ENCODE measurements at regions not wholly inside any gene's neighbourhood (a gene's known extent, or its start where the extent isn't known, plus 50 kb on each side); places are given as distances from the start of the nearest gene placed in this dataset.

DNA sequence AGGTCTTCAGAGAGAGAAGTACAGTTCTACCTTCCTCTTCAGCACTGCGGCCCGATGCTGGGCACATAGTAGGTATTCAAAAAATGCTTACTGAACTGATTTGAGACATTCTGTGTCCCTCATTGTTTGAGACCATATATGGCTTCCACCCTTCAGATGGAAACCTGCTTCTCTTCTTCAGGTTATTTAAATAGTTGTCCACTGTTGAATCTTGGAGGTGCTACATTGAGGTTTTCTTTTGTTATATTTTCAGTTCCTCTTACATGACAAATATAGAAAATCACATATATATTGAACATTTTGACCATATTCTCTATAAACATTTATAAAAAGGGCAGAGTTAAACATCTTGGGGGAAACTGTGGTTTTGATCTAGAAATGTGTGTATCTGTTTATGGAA, 200.2 kb upstream of the LRRC3B start:
- Histone ChIP-seq H3K36me3 (replicated peaks in 1 of 2; ENCODE audit: control insufficient read depth in 1 of 2, insufficient read depth in 2 of 2, low read length in 1 of 2) (no peaks in the 10 kb centered on the region), H3F3A (replicated peaks; ENCODE audit: insufficient read depth) (no peaks in the 10 kb centered on the region), H3K27me3 (ENCODE audit: insufficient read depth) (no peaks in the 10 kb centered on the region), H2AFZ (ENCODE audit: low read depth) (no peak overlapping the region), H4K20me1 (ENCODE audit: insufficient read depth) (no peaks in the 10 kb centered on the region), H3K4me3 (ENCODE audit: low read depth in 2 of 2, low read length in 1 of 2) (no peak overlapping the region), H3K9me3 (no peaks in the 10 kb centered on the region; the same call in 1 of the 2 replicates), H3K79me2 (ENCODE audit: insufficient read depth) (no peaks in the 10 kb centered on the region), H3K9ac (no peak overlapping the region), H3K4me2 (no peak overlapping the region), H3K4me1 (ENCODE audit: control insufficient read depth in 1 of 2, insufficient read depth in 2 of 2, low read depth in 1 of 2, low read length in 1 of 2) (no peaks in the 10 kb centered on the region), H3K9me2 (no peaks in the 10 kb centered on the region), H3K27ac (ENCODE audit: low read depth in 2 of 2, low read length in 1 of 2) (no peak overlapping the region)
- no peak for DNase-seq
- WGBS (ENCODE audit: low lambda C conversion rate) = 42% methylated on average over 2 of the region's 2 CpGs
- ChIA-PET POLR2A (no interaction called here), CTCF (no interaction called here)
- TF ChIP-seq FOXM1 (IDR thresholded peaks at IDR 0.05; ENCODE audit: low read depth) (no peak), TEAD4 (IDR thresholded peaks at IDR 0.05; ENCODE audit: borderline replicate concordance, insufficient read depth) (no peak), USF1 (IDR thresholded peaks at IDR 0.05; ENCODE audit: borderline replicate concordance, low read depth) (no peak), GABPA (IDR thresholded peaks at IDR 0.05; ENCODE audit: low read depth) (no peak), RFX5 (IDR thresholded peaks at IDR 0.05; ENCODE audit: low read length) (no peak), IRF3 (IDR thresholded peaks at IDR 0.05; ENCODE audit: low read depth, low read length) (no peak), POLR2AphosphoS5 (IDR thresholded peaks at IDR 0.05; ENCODE audit: low read depth, low read length) (no peak), SIN3A (IDR thresholded peaks at IDR 0.05; ENCODE audit: borderline replicate concordance, low read depth, low read length) (no peak)
- TF ChIP-seq, protein P1, sequence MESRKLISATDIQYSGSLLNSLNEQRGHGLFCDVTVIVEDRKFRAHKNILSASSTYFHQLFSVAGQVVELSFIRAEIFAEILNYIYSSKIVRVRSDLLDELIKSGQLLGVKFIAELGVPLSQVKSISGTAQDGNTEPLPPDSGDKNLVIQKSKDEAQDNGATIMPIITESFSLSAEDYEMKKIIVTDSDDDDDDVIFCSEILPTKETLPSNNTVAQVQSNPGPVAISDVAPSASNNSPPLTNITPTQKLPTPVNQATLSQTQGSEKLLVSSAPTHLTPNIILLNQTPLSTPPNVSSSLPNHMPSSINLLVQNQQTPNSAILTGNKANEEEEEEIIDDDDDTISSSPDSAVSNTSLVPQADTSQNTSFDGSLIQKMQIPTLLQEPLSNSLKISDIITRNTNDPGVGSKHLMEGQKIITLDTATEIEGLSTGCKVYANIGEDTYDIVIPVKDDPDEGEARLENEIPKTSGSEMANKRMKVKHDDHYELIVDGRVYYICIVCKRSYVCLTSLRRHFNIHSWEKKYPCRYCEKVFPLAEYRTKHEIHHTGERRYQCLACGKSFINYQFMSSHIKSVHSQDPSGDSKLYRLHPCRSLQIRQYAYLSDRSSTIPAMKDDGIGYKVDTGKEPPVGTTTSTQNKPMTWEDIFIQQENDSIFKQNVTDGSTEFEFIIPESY (IDR thresholded peaks at IDR 0.05; ENCODE audit: borderline replicate concordance, low read depth) = no peak

DNA sequence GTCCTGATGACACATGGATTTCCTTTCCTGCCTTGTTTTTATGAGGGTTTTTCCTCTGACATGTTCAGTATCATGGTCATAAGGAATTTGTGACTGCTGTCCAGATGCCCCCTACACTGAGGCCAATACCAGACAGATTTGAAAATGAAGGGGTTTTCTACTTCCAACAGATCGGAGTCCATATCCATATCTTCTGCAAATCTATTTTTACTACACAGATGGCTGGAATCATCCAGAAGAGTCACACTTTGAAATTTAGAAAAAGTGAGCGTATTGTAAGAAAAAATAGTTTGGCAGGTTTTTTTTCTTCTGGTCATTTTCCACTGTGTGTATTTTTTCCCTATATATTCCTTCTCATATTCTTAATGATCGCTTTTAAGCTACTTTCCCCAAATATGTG, 197.5 kb upstream of the LRRC3B start:
- Histone ChIP-seq H3K27me3 (ENCODE audit: insufficient read depth) (no peaks in the 10 kb centered on the region), H3K27ac (ENCODE audit: low read depth in 2 of 2, low read length in 1 of 2) (no peak overlapping the region), H4K20me1 (ENCODE audit: insufficient read depth) (no peaks in the 10 kb centered on the region), H3K4me2 (no peak overlapping the region), H3K9me3 (no peaks in the 10 kb centered on the region), H3F3A (replicated peaks; ENCODE audit: insufficient read depth) (no peaks in the 10 kb centered on the region), H3K4me1 (ENCODE audit: control insufficient read depth in 1 of 2, insufficient read depth in 2 of 2, low read depth in 1 of 2, low read length in 1 of 2) (no peaks in the 10 kb centered on the region), H3K36me3 (replicated peaks in 1 of 2; ENCODE audit: control insufficient read depth in 1 of 2, insufficient read depth in 2 of 2, low read length in 1 of 2) (no peaks in the 10 kb centered on the region), H3K79me2 (ENCODE audit: insufficient read depth) (no peaks in the 10 kb centered on the region), H3K4me3 (ENCODE audit: low read depth in 2 of 2, low read length in 1 of 2) (no peak overlapping the region), H2AFZ (ENCODE audit: low read depth) (no peak overlapping the region), H3K9me2 (no peaks in the 10 kb centered on the region), H3K9ac (no peak overlapping the region)
- ChIA-PET POLR2A (no interaction called here), CTCF (interaction anchor here (1.1 kb wide), 1 partner anchor 19 kb away, joined by 3 read pairs; no protein-coding TSS in a partner anchor)
- 22% methylated on average over 3 of the region's 3 CpGs for WGBS (ENCODE audit: low lambda C conversion rate)
- no peak for DNase-seq
- TF ChIP-seq, protein P2, sequence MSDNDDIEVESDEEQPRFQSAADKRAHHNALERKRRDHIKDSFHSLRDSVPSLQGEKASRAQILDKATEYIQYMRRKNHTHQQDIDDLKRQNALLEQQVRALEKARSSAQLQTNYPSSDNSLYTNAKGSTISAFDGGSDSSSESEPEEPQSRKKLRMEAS (IDR thresholded peaks at IDR 0.05; ENCODE audit: low read depth) = no peak
- TF ChIP-seq YY1 (IDR thresholded peaks at IDR 0.05; ENCODE audit: low read depth) = no peak
- TF ChIP-seq, protein P3, sequence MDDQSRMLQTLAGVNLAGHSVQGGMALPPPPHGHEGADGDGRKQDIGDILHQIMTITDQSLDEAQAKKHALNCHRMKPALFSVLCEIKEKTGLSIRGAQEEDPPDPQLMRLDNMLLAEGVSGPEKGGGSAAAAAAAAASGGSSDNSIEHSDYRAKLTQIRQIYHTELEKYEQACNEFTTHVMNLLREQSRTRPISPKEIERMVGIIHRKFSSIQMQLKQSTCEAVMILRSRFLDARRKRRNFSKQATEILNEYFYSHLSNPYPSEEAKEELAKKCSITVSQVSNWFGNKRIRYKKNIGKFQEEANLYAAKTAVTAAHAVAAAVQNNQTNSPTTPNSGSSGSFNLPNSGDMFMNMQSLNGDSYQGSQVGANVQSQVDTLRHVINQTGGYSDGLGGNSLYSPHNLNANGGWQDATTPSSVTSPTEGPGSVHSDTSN (IDR thresholded peaks at IDR 0.05) = no peak
- TF ChIP-seq FOXJ3 (CRISPR knock-in tag; IDR thresholded peaks at IDR 0.05) = no peak
- TF ChIP-seq RXRA (IDR thresholded peaks at IDR 0.05; ENCODE audit: borderline replicate concordance, low read depth) = no peak
- TF ChIP-seq EP300 (IDR thresholded peaks at IDR 0.05; ENCODE audit: borderline replicate concordance in 1 of 2, low read depth in 1 of 2, low read length in 1 of 2) = no peak
- no peak for TF ChIP-seq JUND (IDR thresholded peaks at IDR 0.05)
- TF ChIP-seq SMC3 (IDR thresholded peaks at IDR 0.05; ENCODE audit: low read depth, low read length) = no peak
- TF ChIP-seq ELF1 (IDR thresholded peaks at IDR 0.05) = no peak
- TF ChIP-seq FOXM1 (IDR thresholded peaks at IDR 0.05; ENCODE audit: low read depth) = no peak
- TF ChIP-seq, protein P4, sequence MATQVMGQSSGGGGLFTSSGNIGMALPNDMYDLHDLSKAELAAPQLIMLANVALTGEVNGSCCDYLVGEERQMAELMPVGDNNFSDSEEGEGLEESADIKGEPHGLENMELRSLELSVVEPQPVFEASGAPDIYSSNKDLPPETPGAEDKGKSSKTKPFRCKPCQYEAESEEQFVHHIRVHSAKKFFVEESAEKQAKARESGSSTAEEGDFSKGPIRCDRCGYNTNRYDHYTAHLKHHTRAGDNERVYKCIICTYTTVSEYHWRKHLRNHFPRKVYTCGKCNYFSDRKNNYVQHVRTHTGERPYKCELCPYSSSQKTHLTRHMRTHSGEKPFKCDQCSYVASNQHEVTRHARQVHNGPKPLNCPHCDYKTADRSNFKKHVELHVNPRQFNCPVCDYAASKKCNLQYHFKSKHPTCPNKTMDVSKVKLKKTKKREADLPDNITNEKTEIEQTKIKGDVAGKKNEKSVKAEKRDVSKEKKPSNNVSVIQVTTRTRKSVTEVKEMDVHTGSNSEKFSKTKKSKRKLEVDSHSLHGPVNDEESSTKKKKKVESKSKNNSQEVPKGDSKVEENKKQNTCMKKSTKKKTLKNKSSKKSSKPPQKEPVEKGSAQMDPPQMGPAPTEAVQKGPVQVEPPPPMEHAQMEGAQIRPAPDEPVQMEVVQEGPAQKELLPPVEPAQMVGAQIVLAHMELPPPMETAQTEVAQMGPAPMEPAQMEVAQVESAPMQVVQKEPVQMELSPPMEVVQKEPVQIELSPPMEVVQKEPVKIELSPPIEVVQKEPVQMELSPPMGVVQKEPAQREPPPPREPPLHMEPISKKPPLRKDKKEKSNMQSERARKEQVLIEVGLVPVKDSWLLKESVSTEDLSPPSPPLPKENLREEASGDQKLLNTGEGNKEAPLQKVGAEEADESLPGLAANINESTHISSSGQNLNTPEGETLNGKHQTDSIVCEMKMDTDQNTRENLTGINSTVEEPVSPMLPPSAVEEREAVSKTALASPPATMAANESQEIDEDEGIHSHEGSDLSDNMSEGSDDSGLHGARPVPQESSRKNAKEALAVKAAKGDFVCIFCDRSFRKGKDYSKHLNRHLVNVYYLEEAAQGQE (IDR thresholded peaks at IDR 0.05; ENCODE audit: low read depth, low read length) = no peak
- TF ChIP-seq POLR2AphosphoS5 (IDR thresholded peaks at IDR 0.05; ENCODE audit: low read depth, low read length) = no peak
- no peak for TF ChIP-seq TAF1 (IDR thresholded peaks at IDR 0.05; ENCODE audit: borderline replicate concordance, low read depth, low read length)
- TF ChIP-seq TEAD4 (IDR thresholded peaks at IDR 0.05; ENCODE audit: borderline replicate concordance, insufficient read depth) = no peak
- no peak for TF ChIP-seq RFX5 (IDR thresholded peaks at IDR 0.05; ENCODE audit: low read length)

Measured in SK-N-SH (cell line).